Neural progenitor cell (in vitro differentiated cells): ENCODE measurements at regions not wholly inside any gene's neighbourhood (a gene's known extent, or its start where the extent isn't known, plus 50 kb on each side); places are given as distances from the start of the nearest gene placed in this dataset.

Experiments
- DNase-seq: peaks from one replicate; pipeline ENCODE4 v3.0.0-alpha.2; 2016; ENCODE audit warnings: low spot score
- H2AFZ ChIP-seq: fragments of 200-600 bp; sonication (generic); replicated peaks from 2 replicates; pipeline ENCODE4 v1.6.1; 2016; ENCODE audit warnings: antibody characterized with exemption
- H3F3A ChIP-seq: fragments of 200-600 bp; sonication (generic); 2 replicates; pipeline ENCODE4 v1.6.1; 2016; ENCODE audit warnings: antibody characterized with exemption, low read depth
- H3K27ac ChIP-seq: fragments of 200-600 bp; sonication (generic); 2 replicates; pipeline ENCODE4 v1.5.1; 2016; ENCODE audit warnings: mild to moderate bottlenecking
- H3K27me3 ChIP-seq: fragments of 200-600 bp; sonication (generic); 2 replicates; pipeline ENCODE4 v1.6.1; 2016; ENCODE audit warnings: mild to moderate bottlenecking, moderate library complexity
- H3K36me3 ChIP-seq: fragments of 200-600 bp; sonication (generic); 2 replicates; pipeline ENCODE4 v1.5.1; 2016
- H3K4me1 ChIP-seq: fragments of 200-600 bp; sonication (generic); 2 replicates; pipeline ENCODE4 v1.6.1; 2016; ENCODE audit warnings: mixed run types
- H3K4me2 ChIP-seq: fragments of 200-600 bp; sonication (generic); 2 replicates; pipeline ENCODE4 v1.6.1; 2016
- H3K4me3 ChIP-seq: fragments of 200-600 bp; sonication (generic); 2 replicates; pipeline ENCODE4 v1.5.1; 2016
- H3K79me2 ChIP-seq: fragments of 200-600 bp; sonication (generic); 2 replicates; pipeline ENCODE4 v1.6.1; 2016; ENCODE audit warnings: low read depth
- H3K9ac ChIP-seq: fragments of 200-600 bp; sonication (generic); 2 replicates; pipeline ENCODE4 v1.6.1; 2016
- H3K9me3 ChIP-seq: fragments of 200-600 bp; sonication (generic); 2 replicates; pipeline ENCODE4 v1.5.1; 2016; ENCODE audit warnings: low read depth
- H4K20me1 ChIP-seq: fragments of 200-600 bp; sonication (generic); 2 replicates; pipeline ENCODE4 v1.6.1; 2016; ENCODE audit warnings: low read depth
- H3K27ac Mint-ChIP-seq: 3 replicates; pipeline ENCODE4 v1.8.0; 2021; ENCODE audit warnings: mixed read lengths
- H3K27me3 Mint-ChIP-seq: 2 replicates; pipeline ENCODE4 v1.8.0; 2022; ENCODE audit warnings: low read depth, mild to moderate bottlenecking, inconsistent platforms, moderate library complexity, mixed read lengths; ENCODE audit not compliant: insufficient read depth
- H3K36me3 Mint-ChIP-seq: 3 replicates; pipeline ENCODE4 v1.8.0; 2021; ENCODE audit warnings: mixed read lengths
- H3K4me1 Mint-ChIP-seq: 3 replicates; pipeline ENCODE4 v1.8.0; 2021; ENCODE audit warnings: mixed read lengths
- H3K4me3 Mint-ChIP-seq: 3 replicates; pipeline ENCODE4 v1.8.0; 2021; ENCODE audit warnings: mild to moderate bottlenecking, moderate library complexity, mixed read lengths
- H3K9me3 Mint-ChIP-seq: 3 replicates; pipeline ENCODE4 v1.8.0; 2020; ENCODE audit warnings: mixed read lengths
- EZH2 ChIP-seq: fragments of 200-600 bp; sonication (generic); IDR thresholded peaks from 2 replicates; pipeline ENCODE4 v1.6.1; 2017; ENCODE audit warnings: antibody characterized with exemption, mild to moderate bottlenecking, moderate library complexity
- EZH2phosphoT487 ChIP-seq: fragments of 200-600 bp; sonication (generic); IDR thresholded peaks from 2 replicates; pipeline ENCODE4 v1.6.1; 2017; ENCODE audit warnings: antibody characterized with exemption
- TF ChIP-seq, protein P1 (sequence below): fragments of 200-600 bp; sonication (generic); IDR thresholded peaks from 2 replicates; pipeline ENCODE4 v1.5.1; 2017; ENCODE audit warnings: antibody characterized with exemption, mild to moderate bottlenecking

DNA sequence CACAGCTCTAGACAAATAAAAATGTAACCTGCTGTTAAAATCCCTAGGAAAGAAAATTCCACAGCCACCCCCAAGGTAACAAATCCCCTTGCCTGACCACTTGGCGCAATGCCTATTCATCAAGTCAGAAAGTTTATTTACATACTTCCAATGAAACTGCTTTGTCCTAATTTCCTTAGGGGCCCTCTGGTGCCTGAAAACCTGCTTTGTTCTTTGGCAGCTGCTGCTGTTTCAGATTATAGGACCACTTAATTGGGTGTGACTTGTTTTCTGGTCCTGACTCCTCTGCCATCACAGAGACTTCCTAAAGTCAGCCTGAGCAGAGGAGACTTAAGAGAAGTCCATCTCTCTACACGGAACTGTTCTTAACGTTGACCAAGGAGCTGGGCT lies 323.6 kb downstream of the UBE3D start:
- no peak for TF ChIP-seq EZH2
- no peak for TF ChIP-seq EZH2phosphoT487
- TF ChIP-seq, protein P1, sequence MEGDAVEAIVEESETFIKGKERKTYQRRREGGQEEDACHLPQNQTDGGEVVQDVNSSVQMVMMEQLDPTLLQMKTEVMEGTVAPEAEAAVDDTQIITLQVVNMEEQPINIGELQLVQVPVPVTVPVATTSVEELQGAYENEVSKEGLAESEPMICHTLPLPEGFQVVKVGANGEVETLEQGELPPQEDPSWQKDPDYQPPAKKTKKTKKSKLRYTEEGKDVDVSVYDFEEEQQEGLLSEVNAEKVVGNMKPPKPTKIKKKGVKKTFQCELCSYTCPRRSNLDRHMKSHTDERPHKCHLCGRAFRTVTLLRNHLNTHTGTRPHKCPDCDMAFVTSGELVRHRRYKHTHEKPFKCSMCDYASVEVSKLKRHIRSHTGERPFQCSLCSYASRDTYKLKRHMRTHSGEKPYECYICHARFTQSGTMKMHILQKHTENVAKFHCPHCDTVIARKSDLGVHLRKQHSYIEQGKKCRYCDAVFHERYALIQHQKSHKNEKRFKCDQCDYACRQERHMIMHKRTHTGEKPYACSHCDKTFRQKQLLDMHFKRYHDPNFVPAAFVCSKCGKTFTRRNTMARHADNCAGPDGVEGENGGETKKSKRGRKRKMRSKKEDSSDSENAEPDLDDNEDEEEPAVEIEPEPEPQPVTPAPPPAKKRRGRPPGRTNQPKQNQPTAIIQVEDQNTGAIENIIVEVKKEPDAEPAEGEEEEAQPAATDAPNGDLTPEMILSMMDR: no peak
- Histone ChIP-seq H3K4me1 (peaks cover 64% of the 10 kb centered on the region), H4K20me1 (no peaks in the 10 kb centered on the region), H3K36me3 (no peaks in the 10 kb centered on the region), H3K27me3 (no peaks in the 10 kb centered on the region), H3K27ac (peak overlapping the region; percentile 96), H3F3A (peaks cover 63% of the 10 kb centered on the region), H3K4me3 (no peak overlapping the region), H3K4me2 (peak overlapping the region; percentile 65), H3K9me3 (no peaks in the 10 kb centered on the region), H3K79me2 (no peaks in the 10 kb centered on the region), H2AFZ (no peak overlapping the region), H3K9ac (no peak overlapping the region)
- peaks cover 81% of the 10 kb centered on the region for H3K4me1 Mint-ChIP-seq
- peaks cover 2% of the 10 kb centered on the region for H3K27me3 Mint-ChIP-seq
- peaks cover 3% of the 10 kb centered on the region for H3K36me3 Mint-ChIP-seq
- H3K27ac Mint-ChIP-seq: peak overlapping the region; percentile 98
- peak; percentile 83 for DNase-seq
- H3K9me3 Mint-ChIP-seq: peaks cover 3% of the 10 kb centered on the region
- H3K4me3 Mint-ChIP-seq: peak overlapping the region; percentile 58

DNA sequence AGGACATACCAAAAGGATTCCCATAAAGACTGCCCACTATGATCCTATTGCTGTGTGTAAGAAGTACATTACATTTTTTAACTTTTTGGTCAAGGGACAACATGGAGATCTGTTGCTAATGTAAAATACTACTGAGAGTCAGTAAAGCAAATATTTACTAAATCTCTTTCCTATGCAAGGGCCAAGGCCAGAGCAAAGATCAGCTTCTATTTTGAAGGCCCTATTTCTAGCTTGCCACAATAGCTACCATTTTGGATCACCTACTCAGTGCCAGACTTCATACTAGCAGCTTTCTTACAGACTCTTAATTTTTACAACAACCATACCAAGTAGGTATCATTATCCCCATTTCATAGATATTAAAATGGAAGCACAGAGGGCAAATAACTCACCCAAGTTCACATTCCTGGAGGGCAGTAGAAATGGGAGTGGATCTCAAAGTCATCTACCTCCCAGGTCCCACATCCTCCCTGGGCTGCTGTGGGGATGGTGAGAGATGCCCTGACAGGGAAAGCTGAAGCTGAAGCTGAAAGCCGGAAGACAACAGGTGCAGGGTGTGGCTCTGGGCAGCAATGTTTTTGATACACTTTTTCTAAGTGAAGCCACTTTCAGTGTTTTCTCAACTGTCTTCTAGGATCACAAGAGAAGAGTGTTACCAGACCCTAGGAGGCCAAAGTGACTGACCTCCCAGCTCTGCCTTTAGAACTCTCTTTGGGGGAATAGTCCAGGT lies 321.2 kb downstream of the UBE3D start:
- Histone ChIP-seq H3K79me2 (no peaks in the 10 kb centered on the region), H3F3A (peaks cover 40% of the 10 kb centered on the region), H3K27ac (no peak overlapping the region), H3K4me2 (no peak overlapping the region), H2AFZ (no peak overlapping the region), H3K27me3 (no peaks in the 10 kb centered on the region), H3K9ac (no peak overlapping the region), H3K9me3 (no peaks in the 10 kb centered on the region), H3K36me3 (no peaks in the 10 kb centered on the region), H3K4me1 (peaks cover 41% of the 10 kb centered on the region), H4K20me1 (no peaks in the 10 kb centered on the region), H3K4me3 (no peak overlapping the region)
- Mint-ChIP-seq H3K9me3 (peaks cover 18% of the 10 kb centered on the region), H3K4me3 (no peak overlapping the region), H3K27me3 (peaks cover 2% of the 10 kb centered on the region), H3K36me3 (peaks cover 4% of the 10 kb centered on the region), H3K27ac (peak overlapping the region; percentile 98), H3K4me1 (peaks cover 62% of the 10 kb centered on the region)
- DNase-seq: no peak
- TF ChIP-seq EZH2phosphoT487 (no peak), EZH2 (no peak)
- TF ChIP-seq, protein P1: no peak

GRCh38 chr6:82750556-82750955 lies 315.1 kb downstream of the UBE3D start:
- H3K9ac ChIP-seq: no peak overlapping the region
- H3K4me1 ChIP-seq: peaks cover 22% of the 10 kb centered on the region
- peaks cover 49% of the 10 kb centered on the region for H3K9me3 Mint-ChIP-seq
- H3K27me3 ChIP-seq: no peaks in the 10 kb centered on the region
- no peaks in the 10 kb centered on the region for H4K20me1 ChIP-seq
- H3K27me3 Mint-ChIP-seq: peaks cover 3% of the 10 kb centered on the region
- peaks cover 13% of the 10 kb centered on the region for H3K36me3 Mint-ChIP-seq
- no peak overlapping the region for H3K4me2 ChIP-seq
- H3K4me3 Mint-ChIP-seq: no peak overlapping the region
- H3K27ac ChIP-seq: no peak overlapping the region
- H3K4me3 ChIP-seq: no peak overlapping the region
- no peaks in the 10 kb centered on the region for H3K36me3 ChIP-seq
- H2AFZ ChIP-seq: peak overlapping the region; percentile 73
- no peaks in the 10 kb centered on the region for H3F3A ChIP-seq
- H3K9me3 ChIP-seq: no peaks in the 10 kb centered on the region
- TF ChIP-seq EZH2 (no peak), EZH2phosphoT487 (no peak)
- TF ChIP-seq, protein P1: no peak
- H3K4me1 Mint-ChIP-seq: peaks cover 27% of the 10 kb centered on the region
- H3K27ac Mint-ChIP-seq: peak overlapping the region; percentile 34
- no peaks in the 10 kb centered on the region for H3K79me2 ChIP-seq
- DNase-seq: no peak
